Vagina (tissue), 2 donors: ENCODE measurements at regions not wholly inside any gene's neighbourhood (a gene's known extent, or its start where the extent isn't known, plus 50 kb on each side); places are given as distances from the start of the nearest gene placed in this dataset.

ENCODE experiments used
- POLR2A ChIP-seq, 2 donors: fragments of 450-650 bp; IDR thresholded peaks; one replicate each; pipeline ENCODE4 v1.6.1; 2017; ENCODE audit warnings: antibody characterized with exemption in 2 of 2, mild to moderate bottlenecking in 2 of 2, moderate library complexity in 2 of 2
- POLR2AphosphoS5 ChIP-seq, 2 donors: sonication (generic); formaldehyde crosslinking; IDR thresholded peaks; one replicate each; pipeline ENCODE4 v1.9.0; 2017; ENCODE audit warnings: antibody characterized with exemption in 2 of 2, mild to moderate bottlenecking in 2 of 2, low read depth in 1 of 2; ENCODE audit not compliant: insufficient read depth in 1 of 2
- TF ChIP-seq, protein P1 (sequence below), 3 experiments: fragments of 450-650 bp in 2 of 3; fragments of 200-600 bp in 1 of 3; sonication (generic) in 1 of 3; IDR thresholded peaks; one replicate each; pipeline ENCODE4 v1.5.1; 2017 to 2019; ENCODE audit warnings: antibody characterized with exemption in 3 of 3, mild to moderate bottlenecking in 2 of 3, moderate library complexity in 2 of 3

DNA sequence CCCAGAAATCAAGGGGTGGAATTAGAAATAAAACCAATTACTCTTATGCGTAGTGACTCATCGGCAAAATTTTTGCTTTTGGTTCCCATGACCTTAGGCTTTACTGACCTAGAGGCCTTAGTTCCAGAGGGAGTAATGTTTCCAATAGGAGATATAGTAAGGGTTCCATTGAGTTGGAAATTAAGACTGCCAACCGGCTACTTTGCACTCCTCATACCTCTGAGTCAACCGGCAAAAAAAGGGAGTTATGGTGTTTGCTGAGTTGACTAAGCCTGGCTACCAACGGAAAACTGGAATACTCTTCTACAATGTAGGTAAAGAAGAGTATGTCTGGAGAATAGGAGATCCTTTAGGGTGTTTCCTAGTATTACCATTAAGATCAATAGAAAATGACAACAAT is 919.8 kb downstream of the CENPC start:
- TF ChIP-seq POLR2A (IDR thresholded peaks at IDR 0.05) (no peak), POLR2AphosphoS5 (IDR thresholded peaks at IDR 0.05; ENCODE audit: insufficient read depth in 1 of 2, low read depth in 1 of 2) (no peak)
- TF ChIP-seq, protein P1, sequence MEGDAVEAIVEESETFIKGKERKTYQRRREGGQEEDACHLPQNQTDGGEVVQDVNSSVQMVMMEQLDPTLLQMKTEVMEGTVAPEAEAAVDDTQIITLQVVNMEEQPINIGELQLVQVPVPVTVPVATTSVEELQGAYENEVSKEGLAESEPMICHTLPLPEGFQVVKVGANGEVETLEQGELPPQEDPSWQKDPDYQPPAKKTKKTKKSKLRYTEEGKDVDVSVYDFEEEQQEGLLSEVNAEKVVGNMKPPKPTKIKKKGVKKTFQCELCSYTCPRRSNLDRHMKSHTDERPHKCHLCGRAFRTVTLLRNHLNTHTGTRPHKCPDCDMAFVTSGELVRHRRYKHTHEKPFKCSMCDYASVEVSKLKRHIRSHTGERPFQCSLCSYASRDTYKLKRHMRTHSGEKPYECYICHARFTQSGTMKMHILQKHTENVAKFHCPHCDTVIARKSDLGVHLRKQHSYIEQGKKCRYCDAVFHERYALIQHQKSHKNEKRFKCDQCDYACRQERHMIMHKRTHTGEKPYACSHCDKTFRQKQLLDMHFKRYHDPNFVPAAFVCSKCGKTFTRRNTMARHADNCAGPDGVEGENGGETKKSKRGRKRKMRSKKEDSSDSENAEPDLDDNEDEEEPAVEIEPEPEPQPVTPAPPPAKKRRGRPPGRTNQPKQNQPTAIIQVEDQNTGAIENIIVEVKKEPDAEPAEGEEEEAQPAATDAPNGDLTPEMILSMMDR (IDR thresholded peaks at IDR 0.05), result no peak
